GM18502 (cell line): ENCODE measurements at regions not wholly inside any gene's neighbourhood (a gene's known extent, or its start where the extent isn't known, plus 50 kb on each side); places are given as distances from the start of the nearest gene placed in this dataset.
"Not testable (repeated sequence)": the region's sequence is repeated elsewhere in the genome, so short reads cannot be mapped to it uniquely, and the experiment has no call there.

Source experiments
- ATAC-seq: cut with Tn5 transposase; IDR thresholded peaks from one replicate; pipeline ENCODE4 v1.9.1; 2021; ENCODE audit warnings: mild to moderate bottlenecking; ENCODE audit not compliant: unreplicated experiment, poor library complexity

DNA sequence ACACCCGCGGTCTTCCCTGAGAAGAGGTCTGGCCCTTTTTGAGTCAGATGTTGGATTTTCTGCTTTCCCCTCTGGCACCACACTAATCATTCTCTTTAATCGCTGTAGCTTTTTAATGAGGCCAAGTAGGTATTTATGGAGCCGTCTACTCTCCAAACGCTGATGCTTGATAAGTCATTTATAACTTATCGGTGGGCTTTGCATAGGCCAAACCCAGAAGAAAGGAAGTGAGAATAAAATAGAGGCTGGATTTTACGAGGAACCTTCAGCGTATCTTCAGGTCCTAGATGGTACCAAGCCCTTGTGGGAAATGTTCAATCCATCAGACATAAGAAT, 142.5 kb upstream of the CTAGE1 start:
- ATAC-seq: no peak

DNA sequence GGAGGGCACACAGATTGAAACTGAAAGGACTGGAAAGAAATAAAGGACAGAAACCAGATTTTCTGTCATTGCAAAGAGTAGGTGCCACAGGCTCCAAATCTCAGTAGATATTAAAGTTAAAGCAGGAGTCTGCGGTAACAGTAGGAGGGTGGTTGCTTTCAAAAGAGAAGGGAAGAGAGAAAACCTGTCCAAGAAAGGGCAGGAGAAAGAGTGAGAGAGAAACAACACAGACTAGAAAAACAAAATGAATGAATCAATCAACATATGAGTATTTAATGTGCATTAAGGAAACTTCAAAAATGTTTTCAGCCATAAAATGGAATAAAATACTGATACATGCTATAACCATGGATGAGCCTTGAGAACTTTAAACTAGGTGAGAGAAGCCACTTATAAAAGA, 143.1 kb upstream of the CTAGE1 start:
- ATAC-seq: no peak

DNA sequence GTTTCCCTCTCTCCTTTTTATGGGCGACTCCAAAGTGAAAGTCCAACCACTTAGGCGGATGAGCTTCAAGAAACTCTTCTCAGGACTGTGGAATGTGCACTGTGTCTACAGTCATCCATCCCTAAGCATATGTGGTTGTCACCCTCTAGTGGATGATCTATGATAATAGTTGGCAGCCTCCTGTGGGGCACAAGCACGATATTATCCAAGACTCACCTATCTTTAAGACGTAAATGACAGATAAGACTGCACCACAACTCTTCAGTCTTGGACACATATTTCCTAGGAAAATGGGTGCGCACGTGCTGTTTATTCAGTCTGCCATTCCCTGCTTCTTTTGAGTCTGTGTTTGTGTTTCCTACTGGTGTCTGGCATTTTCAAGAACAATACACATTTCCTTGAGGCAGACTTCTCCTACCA, 145.5 kb upstream of the CTAGE1 start:
- peak; percentile 85 for ATAC-seq

DNA sequence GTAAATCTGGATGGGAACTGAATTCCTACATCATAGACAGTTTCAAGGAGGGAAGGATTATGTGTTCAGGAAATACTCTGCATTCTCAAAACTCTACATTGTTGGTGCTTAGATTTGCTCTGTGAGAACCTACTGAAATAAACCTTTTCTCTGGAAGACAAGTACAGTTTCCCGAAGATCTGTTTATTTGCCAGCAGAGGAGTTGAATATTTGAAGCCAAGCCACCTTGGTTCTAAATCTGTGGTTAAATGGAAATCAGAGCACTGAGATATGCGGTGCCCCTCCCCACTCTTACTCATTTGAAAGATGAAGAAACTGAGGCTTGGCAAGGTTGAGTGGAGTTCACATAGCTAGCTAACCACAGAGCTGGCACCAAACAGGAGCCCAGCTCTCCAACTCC, 146.3 kb upstream of the CTAGE1 start:
- no peak for ATAC-seq

DNA sequence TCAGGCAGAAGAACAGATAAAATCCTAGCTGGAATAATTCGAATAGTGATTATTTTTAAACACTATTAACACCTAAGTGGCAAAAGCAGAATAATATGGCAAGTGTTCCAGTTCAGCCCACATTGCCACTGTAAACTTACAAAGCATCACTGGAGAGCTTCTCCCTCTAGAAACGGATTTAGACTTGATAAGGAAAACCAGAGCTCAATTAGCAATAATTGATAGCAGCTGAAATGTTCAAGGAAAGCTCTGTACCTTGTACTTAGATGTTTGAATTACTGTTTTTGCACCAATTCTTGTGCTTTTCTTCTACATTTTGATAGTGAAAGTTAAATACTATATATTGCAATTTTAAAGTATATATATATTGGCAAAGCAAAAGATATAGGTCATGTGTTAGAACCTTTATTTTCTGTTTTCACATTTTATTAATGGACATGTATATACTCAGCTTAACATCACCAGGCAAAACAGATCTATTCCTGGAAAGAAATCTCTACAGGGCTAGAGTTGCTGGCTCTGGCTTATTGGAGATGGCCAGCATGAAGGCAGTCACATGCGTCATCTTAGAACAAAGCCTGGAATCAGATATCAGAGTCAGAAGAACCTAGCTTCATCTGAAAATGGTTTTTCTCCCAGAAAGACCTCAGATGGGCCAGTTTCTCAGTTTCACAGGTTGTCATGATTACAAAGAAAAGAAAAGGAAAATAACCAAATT, 149.1 kb upstream of the CTAGE1 start:
- no peak for ATAC-seq

DNA sequence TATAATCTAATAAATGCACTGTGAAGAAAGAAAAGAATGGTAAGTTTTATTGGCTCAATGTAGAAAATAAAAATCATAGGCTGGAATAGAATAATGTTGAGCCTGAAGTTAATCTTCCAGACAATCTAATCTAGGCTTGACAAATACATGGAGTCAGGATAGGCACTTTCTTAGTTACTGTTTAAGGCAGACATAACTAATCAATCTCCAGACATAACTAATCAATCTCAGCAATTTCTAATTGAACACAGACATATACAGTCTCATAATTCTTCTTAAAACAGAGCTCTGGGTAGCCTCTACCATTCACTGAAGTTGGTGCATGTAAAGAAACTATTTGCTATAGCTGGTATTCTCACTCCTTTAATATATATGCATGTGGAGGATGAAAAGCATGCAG, 150.1 kb upstream of the CTAGE1 start:
- ATAC-seq: no peak

DNA sequence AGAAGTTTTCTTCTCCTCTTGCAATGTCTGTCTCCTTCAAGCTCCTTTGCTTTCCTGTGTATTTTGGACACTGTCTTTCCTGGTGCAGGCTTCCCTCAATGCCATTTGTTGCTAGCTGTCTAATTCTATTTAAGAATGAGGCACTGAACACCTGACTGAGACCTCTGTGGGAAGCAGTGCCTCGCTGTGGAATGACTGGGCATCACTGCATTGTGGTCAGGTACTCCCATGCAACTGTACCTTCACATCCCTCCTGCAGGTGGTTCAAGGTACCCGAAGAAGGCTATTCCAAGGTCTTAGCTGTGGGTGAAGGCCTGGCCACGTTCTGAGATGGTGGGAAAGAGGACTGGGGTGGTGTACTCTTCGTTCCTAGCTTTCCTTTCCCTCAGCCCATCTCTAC, 152.8 kb upstream of the CTAGE1 start:
- ATAC-seq: no peak

DNA sequence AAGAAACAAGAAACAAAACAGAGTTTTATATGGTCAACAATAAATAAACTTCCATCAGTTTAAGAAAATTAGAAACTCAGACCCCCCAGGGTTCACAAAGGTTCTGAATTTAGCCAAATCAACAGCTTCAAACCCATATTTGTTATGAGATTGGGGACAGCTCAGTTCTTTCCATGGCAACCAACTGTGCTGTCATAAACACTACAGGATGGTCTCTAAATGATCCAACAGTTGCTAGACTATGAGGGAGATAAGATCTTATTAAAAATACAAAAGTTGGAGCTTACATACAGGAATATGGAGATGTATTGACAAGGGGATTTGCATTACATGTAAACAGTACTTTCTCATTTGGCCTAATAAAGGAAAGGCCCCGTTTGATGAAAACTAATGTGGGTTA, 154.6 kb upstream of the CTAGE1 start:
- ATAC-seq: no peak

DNA sequence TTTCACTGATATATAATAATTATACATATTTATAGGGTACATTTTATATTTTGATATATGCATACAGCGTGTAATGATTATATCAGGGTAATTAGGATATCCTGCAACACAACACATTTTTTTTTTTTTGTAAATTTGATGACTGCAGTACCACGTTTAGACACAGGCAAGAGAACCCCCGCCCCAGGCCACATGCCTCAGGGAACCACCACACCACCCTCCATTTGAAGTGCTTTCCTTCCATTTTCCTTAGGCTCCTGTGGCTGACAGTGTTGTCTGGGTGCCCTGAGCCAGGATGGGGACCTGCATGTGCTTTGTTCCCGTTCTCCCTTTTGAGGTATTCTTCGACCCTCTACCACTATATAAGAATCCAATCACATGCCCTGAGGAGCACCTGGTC, 161.6 kb upstream of the CTAGE1 start:
- no peak for ATAC-seq

DNA sequence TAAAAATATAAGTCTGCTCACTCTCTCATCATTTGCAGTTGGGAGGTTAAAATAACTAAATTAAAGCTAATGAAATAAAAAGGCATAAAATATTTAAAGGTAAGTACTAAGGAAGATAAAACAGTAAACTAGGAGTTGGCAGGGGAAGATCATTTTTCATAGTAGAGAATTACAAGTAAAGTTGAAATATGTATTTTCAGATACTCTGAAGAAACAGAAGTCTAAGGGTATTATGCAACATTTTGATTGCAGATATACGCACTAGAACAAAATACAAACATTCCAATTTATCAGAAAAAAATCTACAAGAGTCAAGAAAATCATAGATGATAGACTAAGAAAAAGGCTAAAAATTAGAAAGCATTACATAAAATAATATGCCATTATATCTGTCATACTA, 167.6 kb upstream of the CTAGE1 start:
- ATAC-seq: no peak

DNA sequence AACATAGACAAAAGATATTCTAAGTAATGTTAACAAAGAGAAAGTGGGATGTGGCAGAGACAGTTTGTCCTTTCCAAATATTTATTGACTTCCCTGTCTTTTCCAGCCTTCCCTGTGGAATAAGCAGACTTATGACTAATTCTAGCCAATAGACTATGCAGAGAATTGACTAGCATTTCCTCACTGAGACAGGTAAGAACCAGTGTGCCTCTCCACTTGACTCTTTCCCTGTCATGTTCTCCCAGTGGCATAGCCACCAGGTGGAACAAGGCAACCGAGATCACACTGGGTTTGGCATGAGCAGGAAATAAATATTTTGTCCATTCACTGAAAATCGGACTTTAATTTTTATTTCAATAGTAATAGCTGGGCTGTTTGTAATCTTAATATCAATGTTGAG, 168.1 kb upstream of the CTAGE1 start:
- no peak for ATAC-seq

DNA sequence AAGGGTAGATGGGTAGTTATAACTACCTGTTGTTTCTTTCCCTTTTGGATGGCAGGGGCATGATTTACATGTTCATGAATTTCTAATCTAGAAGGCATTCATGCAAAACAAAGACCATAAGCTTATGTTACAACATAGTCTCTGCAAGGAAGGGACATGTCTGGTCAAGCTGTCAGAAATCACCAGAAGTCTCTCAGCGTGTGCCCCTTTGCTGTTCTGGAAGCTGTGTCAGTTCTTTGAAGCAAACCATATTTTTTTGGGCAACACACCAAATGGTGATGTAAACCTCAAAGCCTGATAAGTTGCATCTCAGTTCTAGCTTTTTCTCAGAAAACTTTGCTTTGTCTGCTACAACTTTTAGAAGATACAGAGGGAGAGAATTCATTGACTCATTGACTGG, 173.5 kb upstream of the CTAGE1 start:
- ATAC-seq: no peak

DNA sequence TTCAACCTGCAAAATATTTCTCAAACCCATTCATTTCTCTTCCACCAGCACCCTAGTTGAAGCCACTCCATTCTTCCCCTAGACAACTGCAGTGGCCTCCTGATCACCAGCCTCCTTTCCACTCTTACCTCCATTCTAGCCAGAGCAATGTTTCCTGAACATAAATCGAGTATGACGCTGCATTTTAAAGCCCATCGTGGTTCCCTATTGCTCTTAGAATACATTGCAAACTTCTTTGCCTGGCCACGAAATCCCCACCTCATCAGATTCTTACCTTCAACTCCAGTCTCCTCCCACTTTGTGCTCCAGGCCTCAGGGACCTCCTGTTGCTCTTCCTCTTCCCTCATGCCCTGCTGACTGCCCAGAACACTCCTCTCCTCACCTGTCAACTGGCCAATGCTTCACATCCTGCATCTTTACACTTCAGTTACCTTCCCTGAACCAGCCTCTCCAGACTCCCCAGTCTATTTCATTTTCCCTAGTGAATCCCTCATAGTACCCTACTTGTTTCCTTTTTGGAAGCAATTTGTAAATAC, 176.5 kb upstream of the CTAGE1 start:
- ATAC-seq: no peak

DNA sequence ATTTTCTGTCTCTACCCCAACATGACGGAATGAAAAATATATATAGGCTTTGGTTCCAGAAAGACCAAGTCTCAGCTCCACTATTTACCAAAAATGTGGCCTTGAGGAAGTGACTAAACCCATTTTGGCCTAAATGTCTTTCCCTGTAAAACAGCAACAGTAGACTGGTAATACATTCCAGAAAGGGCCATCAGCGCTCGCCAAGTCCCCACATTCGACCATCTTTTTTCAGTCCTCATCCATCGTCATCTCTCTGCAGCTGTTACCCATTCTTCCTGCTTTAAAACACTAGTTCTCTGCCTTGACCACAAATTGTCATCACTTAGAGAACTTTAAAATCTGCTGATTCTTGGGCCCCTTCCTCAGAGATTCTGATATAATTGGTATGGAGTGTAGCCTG, 183.8 kb upstream of the CTAGE1 start:
- ATAC-seq: no peak

DNA sequence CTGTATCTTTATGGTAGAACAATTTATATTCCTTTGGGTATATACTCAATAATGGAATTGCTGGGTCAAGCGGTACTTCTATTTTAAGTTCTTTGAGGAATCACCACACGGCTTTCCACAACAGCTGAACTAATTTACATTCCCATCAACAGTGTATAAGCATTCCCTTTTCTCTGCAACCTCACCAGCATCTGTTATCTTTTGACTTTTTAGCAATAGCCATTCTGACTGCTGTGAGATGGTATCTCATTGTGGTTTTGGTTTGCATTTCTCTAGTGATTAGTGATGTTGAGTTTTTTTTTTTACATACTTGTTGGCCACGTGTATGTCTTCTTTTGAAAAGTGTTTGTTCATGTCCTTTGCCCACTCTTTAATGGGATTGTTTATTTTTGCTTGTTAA, 184.7 kb upstream of the CTAGE1 start:
- ATAC-seq: not testable (repeated sequence)

DNA sequence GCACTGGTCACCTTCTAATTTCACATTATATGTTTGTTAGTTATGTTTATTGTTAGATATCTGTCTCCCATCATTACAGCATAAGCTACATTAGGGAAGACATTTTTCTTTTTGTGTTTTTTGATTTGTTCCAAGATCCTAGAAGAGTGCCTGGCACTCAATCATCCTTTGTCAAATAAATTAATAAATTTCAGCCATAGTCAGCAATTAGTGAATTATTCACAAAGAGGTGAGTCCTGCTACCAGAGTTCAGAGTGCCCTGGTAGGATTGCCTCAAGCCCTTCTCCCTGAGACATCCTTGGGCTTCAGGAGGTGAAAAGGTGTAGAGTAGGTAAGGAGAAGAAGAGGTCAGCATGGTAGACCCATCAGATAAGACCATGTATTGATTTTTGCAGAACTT, 186.2 kb upstream of the CTAGE1 start:
- no peak for ATAC-seq

DNA sequence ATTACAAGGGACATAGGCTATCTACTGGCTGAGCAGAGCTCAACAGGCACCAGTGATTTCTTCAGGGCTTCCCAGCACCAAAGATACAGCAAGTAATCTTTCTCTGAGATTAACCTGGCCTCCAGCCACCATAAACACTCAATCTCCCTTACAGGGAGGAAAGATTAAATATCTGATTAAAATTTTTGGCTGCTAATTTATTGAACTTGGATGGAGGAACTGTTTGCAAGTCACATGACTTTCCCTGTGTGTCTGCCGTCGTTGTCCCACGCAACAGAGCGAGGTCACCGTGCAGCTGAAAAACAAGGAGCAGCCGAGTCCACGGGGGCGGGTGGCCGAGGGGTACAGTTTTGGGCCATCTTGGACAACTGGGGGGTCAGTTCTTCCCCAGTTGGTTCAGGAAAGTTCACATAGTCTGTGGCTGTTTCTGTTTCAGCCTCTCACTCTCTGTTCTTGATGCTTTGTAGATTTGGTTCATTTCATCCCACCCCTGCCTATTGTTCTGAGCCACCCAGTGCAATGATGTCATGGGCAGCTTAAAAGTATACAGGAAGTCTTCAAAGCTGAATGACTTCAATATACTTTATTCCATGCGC, 186.8 kb upstream of the CTAGE1 start:
- ATAC-seq: no peak

DNA sequence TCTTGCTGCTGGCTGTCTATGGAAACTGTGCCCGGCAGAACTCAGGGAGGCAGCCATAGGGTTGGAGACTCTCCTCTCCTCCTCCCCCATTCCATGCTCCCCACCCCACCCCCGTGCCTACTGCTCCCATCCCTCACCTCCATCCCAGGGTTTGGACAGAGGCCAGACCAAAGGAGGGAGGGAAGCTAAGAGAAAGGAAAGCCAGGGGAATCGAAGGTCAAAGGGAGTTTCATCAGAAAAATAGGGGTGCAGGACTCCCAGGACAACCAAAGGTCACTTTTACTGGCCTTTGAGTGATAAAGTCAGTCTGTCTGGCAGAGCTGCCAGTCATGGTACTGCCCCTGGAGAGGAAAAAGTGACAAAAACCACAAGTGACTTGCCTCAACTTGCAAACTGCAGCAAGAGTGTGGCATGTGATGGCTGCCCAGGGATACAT, 187.3 kb upstream of the CTAGE1 start:
- ATAC-seq: no peak

DNA sequence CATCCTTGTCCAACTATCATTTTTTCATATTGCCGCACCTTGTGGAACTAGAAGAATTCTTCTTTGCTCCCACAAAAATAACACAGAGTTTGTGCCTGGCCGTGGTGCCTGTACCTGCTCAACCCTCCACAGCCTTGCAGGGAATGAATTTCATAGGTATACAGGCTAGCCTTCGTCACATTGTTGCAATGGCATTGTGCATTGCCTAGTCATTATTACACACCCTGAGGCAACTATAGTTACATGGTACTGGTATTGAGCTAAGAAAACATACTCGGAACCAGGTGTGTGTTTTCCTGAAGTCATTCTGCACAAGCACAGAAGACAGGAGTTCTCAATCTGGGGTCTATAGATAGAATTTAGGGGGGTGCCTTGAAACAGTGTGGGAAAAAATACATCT, 188.0 kb upstream of the CTAGE1 start:
- no peak for ATAC-seq

DNA sequence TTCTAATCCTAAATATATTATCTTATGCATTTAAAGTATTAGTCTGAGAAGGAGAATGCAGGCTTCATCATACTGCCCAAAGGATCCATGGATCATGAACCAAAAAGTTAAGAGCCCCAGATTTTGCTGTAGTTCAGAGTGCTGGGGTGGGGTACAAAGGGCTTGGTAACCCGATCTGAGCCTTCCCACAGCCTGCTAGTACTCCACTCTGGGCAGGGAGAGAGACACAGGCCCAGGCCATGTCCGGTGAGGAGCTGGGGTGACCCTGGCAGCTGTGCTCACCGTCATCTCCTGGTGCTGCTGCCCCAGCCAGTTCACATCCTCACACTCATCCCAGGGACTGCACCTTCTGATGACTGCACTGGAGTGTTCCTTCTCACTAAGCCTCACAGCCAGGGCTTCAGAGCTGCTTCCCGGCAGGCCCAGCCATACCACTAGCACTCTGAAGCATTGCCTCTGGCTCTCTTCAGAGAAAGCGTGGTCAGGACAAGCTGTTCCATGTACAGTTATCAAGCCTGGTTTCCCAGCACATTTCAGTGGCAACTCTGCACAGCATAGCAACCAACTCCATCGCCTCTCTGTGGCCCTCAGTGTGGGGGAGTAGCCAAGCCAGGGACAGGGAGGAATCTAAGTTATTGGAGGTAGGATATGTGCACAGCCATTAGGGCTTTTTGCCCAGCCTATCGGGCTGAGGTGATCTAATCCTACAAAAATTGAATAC, 189.0 kb upstream of the CTAGE1 start:
- ATAC-seq: no peak

DNA sequence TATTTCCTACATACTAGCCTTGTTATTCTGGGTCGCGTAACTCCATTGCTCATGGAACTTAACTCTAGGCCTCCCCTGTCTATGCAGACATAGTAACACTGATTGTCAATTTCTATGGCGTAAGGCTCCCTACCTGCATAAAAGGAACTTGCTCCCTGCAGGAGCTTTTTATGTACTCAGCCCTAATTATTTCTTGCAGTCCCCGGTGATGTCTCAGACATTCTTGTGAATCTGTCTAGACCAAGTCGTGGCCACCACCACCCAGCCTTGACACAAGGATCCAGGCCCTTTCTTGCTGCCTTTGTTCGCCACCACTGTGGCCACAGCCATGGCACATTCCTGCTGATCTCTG, 189.5 kb upstream of the CTAGE1 start:
- no peak for ATAC-seq

DNA sequence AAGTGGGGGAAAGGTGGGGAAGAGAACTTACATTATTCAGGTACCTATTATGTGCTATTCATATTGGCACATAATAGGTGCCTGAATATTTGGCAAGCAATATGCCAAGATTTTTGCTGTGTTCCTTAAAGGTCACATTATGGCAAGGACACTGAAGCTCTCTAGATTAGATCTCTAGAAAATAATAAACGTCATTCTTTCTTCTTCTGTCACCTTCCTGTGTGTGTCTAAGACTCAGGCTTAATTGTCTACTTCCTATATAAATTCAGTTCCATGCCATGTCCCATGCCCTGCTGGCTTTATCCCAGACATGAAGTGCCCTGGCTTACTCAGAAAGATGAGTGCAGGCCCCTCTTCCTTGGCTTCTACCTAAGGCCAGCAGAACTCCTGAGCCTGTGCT, 191.1 kb upstream of the CTAGE1 start:
- ATAC-seq: no peak
